HG02938 (cell line): ENCODE measurements at regions not wholly inside any gene's neighbourhood (a gene's known extent, or its start where the extent isn't known, plus 50 kb on each side); places are given as distances from the start of the nearest gene placed in this dataset.
"Not testable (repeated sequence)": the region's sequence is repeated elsewhere in the genome, so short reads cannot be mapped to it uniquely, and the experiment has no call there.

Experiments
- ATAC-seq: cut with Tn5 transposase; IDR thresholded peaks from one replicate; pipeline ENCODE4 v1.9.1; 2021; ENCODE audit warnings: mild to moderate bottlenecking, moderate library complexity; ENCODE audit not compliant: unreplicated experiment

- ATAC-seq = no peak
These were observed 210.5 kb upstream of the SHH start for GRCh38 chr7:156022483-156023459.

- no peak for ATAC-seq
These were observed 209.2 kb upstream of the SHH start for GRCh38 chr7:156021471-156021870.

GRCh38 chr7:156020566-156020965 is 208.3 kb upstream of the SHH start:
- ATAC-seq = no peak

GRCh38 chr7:156019776-156020565 is 207.7 kb upstream of the SHH start:
- no peak for ATAC-seq

GRCh38 chr7:156019308-156019707 is 207.0 kb upstream of the SHH start:
- no peak for ATAC-seq

- ATAC-seq = no peak
These were observed 205.8 kb upstream of the SHH start for GRCh38 chr7:156017916-156018700.

- ATAC-seq = no peak
These were observed 205.2 kb upstream of the SHH start for GRCh38 chr7:156017431-156017830.

- ATAC-seq = no peak
These were observed 203.2 kb upstream of the SHH start for GRCh38 chr7:156015237-156016020.

GRCh38 chr7:156014808-156015207 is 202.5 kb upstream of the SHH start:
- ATAC-seq = no peak

- no peak for ATAC-seq
These were observed 201.9 kb upstream of the SHH start for GRCh38 chr7:156014201-156014600.

GRCh38 chr7:156012412-156012811 is 200.1 kb upstream of the SHH start:
- no peak for ATAC-seq

- no peak for ATAC-seq
These were observed 197.3 kb upstream of the SHH start for GRCh38 chr7:156009569-156009968.

- ATAC-seq = not testable (repeated sequence)
These were observed 194.6 kb upstream of the SHH start for GRCh38 chr7:156006876-156007275.

- no peak for ATAC-seq
These were observed 193.8 kb upstream of the SHH start for GRCh38 chr7:156006024-156006423.

GRCh38 chr7:156005202-156005691 is 193.0 kb upstream of the SHH start:
- ATAC-seq = no peak

GRCh38 chr7:156004265-156005201 is 192.3 kb upstream of the SHH start:
- no peak for ATAC-seq

GRCh38 chr7:156003220-156004162 is 191.2 kb upstream of the SHH start:
- no peak for ATAC-seq
